IMR-90 (cell line): ENCODE measurements at regions not wholly inside any gene's neighbourhood (a gene's known extent, or its start where the extent isn't known, plus 50 kb on each side); places are given as distances from the start of the nearest gene placed in this dataset.

Source experiments
- CEBPB ChIP-seq: IDR thresholded peaks from 2 replicates; pipeline ENCODE4 v1.6.1; 2012; ENCODE audit warnings: low read depth, low read length, improper control_type of control experiment
- CHD1 ChIP-seq: IDR thresholded peaks from 2 replicates; pipeline ENCODE4 v1.6.1; 2012; ENCODE audit warnings: low read depth, low read length, improper control_type of control experiment
- CTCF ChIP-seq: conservative IDR thresholded peaks from 2 replicates; pipeline ENCODE4 v1.5.1; 2012; ENCODE audit warnings: mild to moderate bottlenecking, low read depth, low read length, improper control_type of control experiment
- ELK1 ChIP-seq: fragments of 150-350 bp; IDR thresholded peaks from 2 replicates; pipeline ENCODE4 v1.6.1; 2016; ENCODE audit warnings: low read depth, mild to moderate bottlenecking, low read length, moderate library complexity, borderline replicate concordance
- FOS ChIP-seq: fragments of 150-350 bp; IDR thresholded peaks from 2 replicates; pipeline ENCODE4 v1.6.1; 2016; ENCODE audit warnings: low read depth, low read length
- MAFK ChIP-seq: IDR thresholded peaks from 2 replicates; pipeline ENCODE4 v1.6.1; 2012; ENCODE audit warnings: low read depth, low read length, improper control_type of control experiment
- MAZ ChIP-seq: IDR thresholded peaks from 2 replicates; pipeline ENCODE4 v1.6.1; 2012; ENCODE audit warnings: low read depth, mild to moderate bottlenecking, low read length, improper control_type of control experiment, moderate library complexity, borderline replicate concordance
- MXI1 ChIP-seq: IDR thresholded peaks from 2 replicates; pipeline ENCODE4 v1.6.1; 2012; ENCODE audit warnings: low read depth, mild to moderate bottlenecking, low read length, moderate library complexity, borderline replicate concordance
- POLR2A ChIP-seq: IDR thresholded peaks from 2 replicates; pipeline ENCODE4 v1.6.1; 2012; ENCODE audit warnings: mild to moderate bottlenecking, low read depth, low read length
- RAD21 ChIP-seq: IDR thresholded peaks from 2 replicates; pipeline ENCODE4 v1.6.1; 2012; ENCODE audit warnings: low read length, improper control_type of control experiment
- RCOR1 ChIP-seq: IDR thresholded peaks from 2 replicates; pipeline ENCODE4 v1.6.1; 2012; ENCODE audit warnings: mild to moderate bottlenecking, low read length, improper control_type of control experiment; ENCODE audit not compliant: insufficient replicate concordance
- SMC3 ChIP-seq: fragments of 150-350 bp; IDR thresholded peaks from 2 replicates; pipeline ENCODE4 v1.6.1; 2016; ENCODE audit warnings: low read depth, mild to moderate bottlenecking, antibody characterized with exemption, low read length, moderate library complexity
- USF2 ChIP-seq: fragments of 150-350 bp; IDR thresholded peaks from 2 replicates; pipeline ENCODE4 v1.6.1; 2017; ENCODE audit warnings: mild to moderate bottlenecking, antibody characterized with exemption, low read length, low read depth

- TF ChIP-seq CTCF (no peak), MXI1 (no peak), CHD1 (no peak), POLR2A (no peak), ELK1 (no peak), FOS (no peak), RCOR1 (no peak), USF2 (no peak), MAZ (no peak), MAFK (no peak), CEBPB (no peak), SMC3 (no peak), RAD21 (no peak)
Measured at GRCh38 chr1:34610063-34610462, 144.8 kb upstream of the GJB5 start.
